K562 (cell line): ENCODE measurements at regions not wholly inside any gene's neighbourhood (a gene's known extent, or its start where the extent isn't known, plus 50 kb on each side); places are given as distances from the start of the nearest gene placed in this dataset.

Experiments used
- ATAC-seq: fragments of 200-7000 bp; cut with Tn5 transposase; 3 replicates; pipeline ENCODE4 v1.9.1; 2020; ENCODE audit warnings: moderate library complexity
- BruUV-seq: library from RNA; stranded (reverse); fragments of 400-500 nt; replicated peaks from 2 replicates; lab custom pipeline; 2021; lab: Mats Ljungman, UMichigan
- CTCF ChIA-PET: fragments of 300-600 bp; formaldehyde crosslinking; extraction: SDS; loops from one replicate; lab custom pipeline; 2021; ENCODE audit warnings: low intra/inter-chr PET ratio; lab: Yijun Ruan, JAX
- POLR2A ChIA-PET: fragments of 300-600, 350-650 bp; sonication (Branson Sonifier 250); formaldehyde crosslinking; extraction: SDS; loops from one replicate; lab custom pipeline; 2021; ENCODE audit warnings: antibody characterized with exemption, inconsistent platforms; lab: Yijun Ruan, JAX
- DNase-seq, 4 experiments: peaks; one replicate each; pipeline versions ENCODE4 v3.0.0 to v3.0.0-alpha.2; 2011 to 2018; ENCODE audit warnings: low spot score in 3 of 4, mixed read lengths in 3 of 4; ENCODE audit errors: extremely low read depth in 1 of 4
- FAIRE-seq: peaks from 2 replicates; lab custom pipeline; 2011; peaks lifted over from hg19 to GRCh38; lab: Jason Lieb, UNC
- H2AFZ ChIP-seq: 2 replicates; pipeline ENCODE4 v1.6.0; 2011; ENCODE audit warnings: low read depth, low read length, control low read depth, inconsistent platforms
- H3K27ac ChIP-seq: fragments of 200-600 bp; 3 replicates; pipeline ENCODE4 v1.8.0; 2011; ENCODE audit warnings: low read depth, mild to moderate bottlenecking, control low read depth, inconsistent platforms, low read length, moderate library complexity, mixed read lengths; ENCODE audit errors: extremely low read depth
- H3K27me3 ChIP-seq, 2 experiments: fragments of 300-600 bp in 1 of 2; 2 replicates in 1 of 2; 3 replicates in 1 of 2; pipeline versions ENCODE4 v1.6.0 to v1.8.0; 2011; ENCODE audit warnings: inconsistent platforms in 2 of 2, low read length in 2 of 2, mild to moderate bottlenecking in 1 of 2, mixed read lengths in 1 of 2, moderate library complexity in 1 of 2; ENCODE audit not compliant: control insufficient read depth in 2 of 2, insufficient read depth in 2 of 2
- H3K36me3 ChIP-seq: fragments of 300-600 bp; 3 replicates; pipeline ENCODE4 v1.8.0; 2011; ENCODE audit warnings: mild to moderate bottlenecking, low read length, inconsistent platforms; ENCODE audit not compliant: control insufficient read depth, insufficient read depth
- H3K4me1 ChIP-seq, 2 experiments: fragments of 200-600 bp in 1 of 2; replicated peaks in 1 of 2; 2 replicates in 1 of 2; 3 replicates in 1 of 2; pipeline versions ENCODE4 v1.5.1 to v1.8.0; 2011; ENCODE audit warnings: inconsistent platforms in 2 of 2, low read length in 2 of 2, mild to moderate bottlenecking in 1 of 2, mixed read lengths in 1 of 2, moderate library complexity in 1 of 2; ENCODE audit not compliant: control insufficient read depth in 2 of 2, insufficient read depth in 2 of 2
- H3K4me2 ChIP-seq: 2 replicates; pipeline ENCODE4 v1.6.1; 2011; ENCODE audit warnings: low read length, control low read depth, inconsistent platforms, mixed read lengths; ENCODE audit not compliant: insufficient read depth
- H3K4me3 ChIP-seq: fragments of 200-600 bp; sonication (generic), shearing (Covaris generic); 2 replicates; pipeline ENCODE4 v1.5.1; 2016; ENCODE audit warnings: control low read depth, inconsistent platforms
- H3K79me2 ChIP-seq: fragments of 200-600 bp; 3 replicates; pipeline ENCODE4 v1.8.0; 2011; ENCODE audit warnings: low read length, inconsistent platforms; ENCODE audit not compliant: control insufficient read depth, insufficient read depth
- H3K9ac ChIP-seq, 2 experiments: 2 replicates each; pipeline versions ENCODE4 v1.6.0 to v1.6.1; 2011; ENCODE audit warnings: low read depth in 2 of 2, low read length in 2 of 2, control low read depth in 1 of 2, inconsistent platforms in 1 of 2, mild to moderate bottlenecking in 1 of 2, mixed read lengths in 1 of 2; ENCODE audit not compliant: insufficient read depth in 1 of 2
- H3K9me1 ChIP-seq: one replicate; pipeline ENCODE4 v1.6.0; 2011; ENCODE audit warnings: inconsistent platforms, mild to moderate bottlenecking, low read length, moderate library complexity; ENCODE audit not compliant: control insufficient read depth, insufficient read depth
- H3K9me3 ChIP-seq: replicated peaks from 2 replicates; pipeline ENCODE4 v1.5.1; 2011; ENCODE audit warnings: low read depth, low read length, inconsistent platforms; ENCODE audit not compliant: control insufficient read depth, insufficient read depth
- H4K20me1 ChIP-seq: replicated peaks from 2 replicates; pipeline ENCODE4 v1.6.1; 2011; ENCODE audit warnings: low read length, inconsistent platforms, mixed read lengths; ENCODE audit not compliant: control insufficient read depth, insufficient read depth
- ARID3B ChIP-seq: fragments of 250-450 bp; sonication (Bioruptor Pico); IDR thresholded peaks from 2 replicates; pipeline ENCODE4 v1.4.0; 2020; ENCODE audit warnings: borderline replicate concordance
- ATF1 ChIP-seq, 2 experiments: fragments of 450-650 bp in 1 of 2; IDR thresholded peaks; 2 replicates each; pipeline ENCODE4 v1.6.1; 2016; ENCODE audit warnings: missing compliant biosample characterization in 1 of 2, missing genetic modification characterization in 1 of 2
- GABPA ChIP-seq: fragments of 200-800 bp; sonication (Bioruptor generic); conservative IDR thresholded peaks from 2 replicates; pipeline ENCODE4 v1.6.1; 2016; ENCODE audit warnings: low read depth, missing genetic modification characterization, missing compliant biosample characterization
- NR4A1 ChIP-seq, 2 experiments: fragments of 250-450 bp in 1 of 2; fragments of 450-650 bp in 1 of 2; sonication (Bioruptor Pico) in 1 of 2; IDR thresholded peaks; 2 replicates each; pipeline versions ENCODE4 v1.4.0 to v1.6.1; 2016 to 2020; ENCODE audit warnings: mild to moderate bottlenecking in 2 of 2, missing compliant biosample characterization in 1 of 2, missing genetic modification characterization in 1 of 2, moderate library complexity in 1 of 2
- WGBS: fragments of 100-300 bp; shearing (Covaris generic); methylation state at CpG from one replicate; pipeline ENCODE4 v1.1.6; 2016; ENCODE audit warnings: low coverage, mixed read lengths; ENCODE audit not compliant: insufficient coverage; ENCODE audit errors: missing lambda C conversion rate; 5-methylcytosine and 5-hydroxymethylcytosine counted together
- in situ Hi-C: fragments of 300-500 bp; cut with MboI; formaldehyde crosslinking; loops from 4 replicates; pipeline ENCODE4 v1.15.0; 2018; ENCODE audit warnings: inconsistent platforms, mixed read lengths
- intact Hi-C: fragments of 100-400 bp; cut with micrococcal nuclease; formaldehyde crosslinking; loops from 2 replicates; pipeline ENCODE4 v1.14.2; 2022
- TF ChIP-seq, protein P1 (sequence below): IDR thresholded peaks from 3 replicates; pipeline ENCODE4 v1.6.1; 2011; ENCODE audit warnings: borderline replicate concordance, mild to moderate bottlenecking, moderate library complexity; ENCODE audit not compliant: insufficient read length; ENCODE audit errors: extremely low read depth

DNA sequence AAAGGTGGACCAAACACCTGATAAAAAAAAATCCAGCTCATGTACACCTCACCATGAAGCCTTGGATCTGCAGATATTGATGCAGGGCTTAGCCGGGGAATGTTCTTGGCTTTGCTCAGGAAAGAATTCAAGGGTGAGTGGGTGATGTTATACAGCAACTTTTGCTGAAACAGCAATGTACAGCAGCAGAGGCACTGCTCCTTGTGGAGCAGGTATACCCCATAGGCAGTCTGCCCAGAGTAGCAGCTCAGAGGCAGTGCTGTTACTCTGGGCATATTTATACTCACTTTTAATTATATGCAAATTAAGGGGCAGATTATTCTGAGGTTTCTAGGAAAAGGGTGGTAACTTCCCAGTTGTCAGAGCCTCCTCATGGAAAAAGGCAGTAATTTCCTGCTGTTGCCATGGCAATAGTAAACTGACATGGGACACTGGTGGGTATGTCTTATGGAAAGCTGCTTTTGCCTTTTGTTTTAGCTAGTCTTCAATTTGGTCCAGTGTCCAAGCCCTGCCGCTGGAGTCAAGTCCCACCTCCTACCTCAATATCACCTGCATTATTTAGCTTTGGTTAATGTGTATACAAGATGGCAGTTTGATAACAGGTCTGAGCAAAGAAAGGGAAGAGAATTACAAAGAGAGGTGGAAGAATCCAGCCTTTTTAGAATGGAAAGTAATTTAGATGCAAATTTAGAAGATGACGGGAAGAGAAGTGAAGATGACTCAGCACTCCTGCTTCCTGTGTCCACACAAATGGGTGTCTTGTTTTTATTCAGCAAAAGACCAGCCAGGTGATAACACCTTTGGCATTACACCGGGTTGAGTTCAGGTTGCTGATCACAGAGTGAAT is 110.1 kb upstream of the JAG1 start (continued):
- no peak for TF ChIP-seq NR4A1 (CRISPR knock-in tag; IDR thresholded peaks at IDR 0.05)
- TF ChIP-seq NR4A1 (tag; IDR thresholded peaks at IDR 0.05) = no peak
- TF ChIP-seq ARID3B (CRISPR knock-in tag) = no peak

GRCh38 chr20:10784554-10785183 is 110.9 kb upstream of the JAG1 start:
- BruUV-seq = no TSS peak
- FAIRE-seq = no peak
- 5% methylated on average over 6 of the region's 6 CpGs for WGBS

More at GRCh38 chr20:10784554-10785183, 110.9 kb upstream of the JAG1 start:
- H3K4me3 ChIP-seq = no peak overlapping the region
- H3K79me2 ChIP-seq = no peaks in the 10 kb centered on the region
- H2AFZ ChIP-seq = peak overlapping the region; percentile 80
- intact Hi-C loops (no loop called here), in situ Hi-C loops (no loop called here)
- no peaks in the 10 kb centered on the region for H3K9me1 ChIP-seq
- H3K9me3 ChIP-seq = no peaks in the 10 kb centered on the region
- no peaks in the 10 kb centered on the region for H3K27me3 ChIP-seq
- CTCF ChIA-PET = no interaction called here
- 0 out of 5 replicates have a peak, but pooled peaks cover 0 to 3% of the 10 kb centered on the region in 2 experiments for H3K4me1 ChIP-seq
- H3K27ac ChIP-seq = peak overlapping the region; percentile 39; the same call in 1 of the 3 replicates
- H3K36me3 ChIP-seq = no peaks in the 10 kb centered on the region
- peak overlapping the region; percentile 41; the same call in 1 of the 2 replicates for H3K4me2 ChIP-seq
- no peak overlapping the region for H3K9ac ChIP-seq
- ATAC-seq (no peak), DNase-seq (no peak)
- TF ChIP-seq GABPA (tag) (0 out of 2 replicates have a peak, but pooled peaks have one; percentile 30), ATF1 (CRISPR knock-in tag; IDR thresholded peaks at IDR 0.05) (no peak), ATF1 (tag; IDR thresholded peaks at IDR 0.05) (0 out of 2 replicates have a peak, but pooled peaks have one; percentile 32)
- TF ChIP-seq, protein P1, sequence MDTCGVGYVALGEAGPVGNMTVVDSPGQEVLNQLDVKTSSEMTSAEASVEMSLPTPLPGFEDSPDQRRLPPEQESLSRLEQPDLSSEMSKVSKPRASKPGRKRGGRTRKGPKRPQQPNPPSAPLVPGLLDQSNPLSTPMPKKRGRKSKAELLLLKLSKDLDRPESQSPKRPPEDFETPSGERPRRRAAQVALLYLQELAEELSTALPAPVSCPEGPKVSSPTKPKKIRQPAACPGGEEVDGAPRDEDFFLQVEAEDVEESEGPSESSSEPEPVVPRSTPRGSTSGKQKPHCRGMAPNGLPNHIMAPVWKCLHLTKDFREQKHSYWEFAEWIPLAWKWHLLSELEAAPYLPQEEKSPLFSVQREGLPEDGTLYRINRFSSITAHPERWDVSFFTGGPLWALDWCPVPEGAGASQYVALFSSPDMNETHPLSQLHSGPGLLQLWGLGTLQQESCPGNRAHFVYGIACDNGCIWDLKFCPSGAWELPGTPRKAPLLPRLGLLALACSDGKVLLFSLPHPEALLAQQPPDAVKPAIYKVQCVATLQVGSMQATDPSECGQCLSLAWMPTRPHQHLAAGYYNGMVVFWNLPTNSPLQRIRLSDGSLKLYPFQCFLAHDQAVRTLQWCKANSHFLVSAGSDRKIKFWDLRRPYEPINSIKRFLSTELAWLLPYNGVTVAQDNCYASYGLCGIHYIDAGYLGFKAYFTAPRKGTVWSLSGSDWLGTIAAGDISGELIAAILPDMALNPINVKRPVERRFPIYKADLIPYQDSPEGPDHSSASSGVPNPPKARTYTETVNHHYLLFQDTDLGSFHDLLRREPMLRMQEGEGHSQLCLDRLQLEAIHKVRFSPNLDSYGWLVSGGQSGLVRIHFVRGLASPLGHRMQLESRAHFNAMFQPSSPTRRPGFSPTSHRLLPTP = no peak
- TF ChIP-seq, all 486 proteins: peak for 2
- POLR2A ChIA-PET = interaction anchor here (0.6 kb wide), 1 partner anchor 40 kb away, joined by 3 read pairs; no protein-coding TSS in a partner anchor
- no peaks in the 10 kb centered on the region for H4K20me1 ChIP-seq
